HG03039 (cell line): ENCODE measurements at regions not wholly inside any gene's neighbourhood (a gene's known extent, or its start where the extent isn't known, plus 50 kb on each side); places are given as distances from the start of the nearest gene placed in this dataset.
"Not testable (repeated sequence)": the region's sequence is repeated elsewhere in the genome, so short reads cannot be mapped to it uniquely, and the experiment has no call there.

Experiments
- ATAC-seq: cut with Tn5 transposase; IDR thresholded peaks from one replicate; pipeline ENCODE4 v1.9.1; 2021; ENCODE audit warnings: mild to moderate bottlenecking, moderate library complexity; ENCODE audit not compliant: unreplicated experiment

GRCh38 chr9:21533597-21533996, 51.5 kb upstream of the IFNE start:
- ATAC-seq, result no peak

- ATAC-seq, result no peak
These were observed 53.3 kb upstream of the IFNE start for GRCh38 chr9:21535396-21535795.

- no peak for ATAC-seq
These were observed 60.7 kb upstream of the IFNE start for GRCh38 chr9:21542787-21543186.

- no peak for ATAC-seq
These were observed 61.1 kb upstream of the IFNE start for GRCh38 chr9:21543187-21543586.

- ATAC-seq, result not testable (repeated sequence)
These were observed 61.7 kb upstream of the IFNE start for GRCh38 chr9:21543816-21544215.

- no peak for ATAC-seq
These were observed 64.8 kb upstream of the IFNE start for GRCh38 chr9:21546949-21547348.

GRCh38 chr9:21549251-21549765, 67.2 kb upstream of the IFNE start:
- ATAC-seq, result no peak

- ATAC-seq, result no peak
These were observed 67.8 kb upstream of the IFNE start for GRCh38 chr9:21549890-21550289.

GRCh38 chr9:21550392-21550791, 68.3 kb upstream of the IFNE start:
- no peak for ATAC-seq

GRCh38 chr9:21551401-21551800, 69.3 kb upstream of the IFNE start:
- no peak for ATAC-seq

GRCh38 chr9:21552244-21553170, 70.4 kb upstream of the IFNE start:
- ATAC-seq, result no peak

- ATAC-seq, result no peak
These were observed 71.3 kb upstream of the IFNE start for GRCh38 chr9:21553441-21553840.

- no peak for ATAC-seq
These were observed 72.7 kb upstream of the IFNE start for GRCh38 chr9:21554813-21555212.

GRCh38 chr9:21555911-21556310, 73.8 kb upstream of the IFNE start:
- no peak for ATAC-seq

- no peak for ATAC-seq
These were observed 74.7 kb upstream of the IFNE start for GRCh38 chr9:21556581-21557427.

GRCh38 chr9:21557428-21557768, 75.3 kb upstream of the IFNE start:
- no peak for ATAC-seq

GRCh38 chr9:21558079-21558478, 76.0 kb upstream of the IFNE start:
- ATAC-seq, result no peak

- ATAC-seq, result no peak
These were observed 76.7 kb upstream of the IFNE start for GRCh38 chr9:21558615-21559401.

GRCh38 chr9:21559402-21560280, 77.5 kb upstream of the IFNE start:
- ATAC-seq, result peak; percentile 54

GRCh38 chr9:21560281-21560745, 78.2 kb upstream of the IFNE start:
- no peak for ATAC-seq
